ENCODE measurements at regions not wholly inside any gene's neighbourhood (a gene's known extent, or its start where the extent isn't known, plus 50 kb on each side); places are given as distances from the start of the nearest gene placed in this dataset.

GRCh38 chr11:122423886-122424285 is 231.6 kb upstream of the UBASH3B start:
- TF ChIP-seq CTCF (IDR thresholded peaks at IDR 0.05): no peak
- TF ChIP-seq POLR2A (IDR thresholded peaks at IDR 0.05): no peak
